ENCODE measurements at regions not wholly inside any gene's neighbourhood (a gene's known extent, or its start where the extent isn't known, plus 50 kb on each side); places are given as distances from the start of the nearest gene placed in this dataset.
"Not testable (repeated sequence)": the region's sequence is repeated elsewhere in the genome, so short reads cannot be mapped to it uniquely, and the experiment has no call there.

GRCh38 chr9:100819980-100820379 is 208.5 kb upstream of the PLPPR1 start:
- DNase-seq, result no peak

- not testable (repeated sequence) for DNase-seq
These were observed 195.5 kb upstream of the PLPPR1 start for GRCh38 chr9:100833035-100833434.

GRCh38 chr9:100838857-100839256 is 189.7 kb upstream of the PLPPR1 start:
- DNase-seq, result no peak

GRCh38 chr9:100848726-100849125 is 179.8 kb upstream of the PLPPR1 start:
- no peak for DNase-seq

- no peak for DNase-seq
These were observed 176.4 kb upstream of the PLPPR1 start for GRCh38 chr9:100852088-100852487.

GRCh38 chr9:100856238-100856637 is 172.3 kb upstream of the PLPPR1 start:
- no peak for DNase-seq

GRCh38 chr9:100865111-100865510 is 163.4 kb upstream of the PLPPR1 start:
- DNase-seq, result no peak

GRCh38 chr9:100865648-100866047 is 162.9 kb upstream of the PLPPR1 start:
- no peak for DNase-seq

- no peak for DNase-seq
These were observed 159.2 kb upstream of the PLPPR1 start for GRCh38 chr9:100869326-100869725.

GRCh38 chr9:100879884-100880283 is 148.6 kb upstream of the PLPPR1 start:
- no peak for DNase-seq

- DNase-seq, result no peak
These were observed 148.2 kb upstream of the PLPPR1 start for GRCh38 chr9:100880284-100880683.

GRCh38 chr9:100884518-100884917 is 144.0 kb upstream of the PLPPR1 start:
- DNase-seq, result no peak

GRCh38 chr9:100890321-100890720 is 138.2 kb upstream of the PLPPR1 start:
- no peak for DNase-seq

- DNase-seq, result no peak
These were observed 117.3 kb upstream of the PLPPR1 start for GRCh38 chr9:100911273-100911672.

- no peak for DNase-seq
These were observed 115.3 kb upstream of the PLPPR1 start for GRCh38 chr9:100913257-100913656.

- DNase-seq, result no peak
These were observed 114.3 kb upstream of the PLPPR1 start for GRCh38 chr9:100914266-100914665.

- DNase-seq, result no peak
These were observed 109.0 kb upstream of the PLPPR1 start for GRCh38 chr9:100919506-100919905.

GRCh38 chr9:100926366-100926765 is 102.2 kb upstream of the PLPPR1 start:
- no peak for DNase-seq

GRCh38 chr9:100927763-100928162 is 100.8 kb upstream of the PLPPR1 start:
- DNase-seq, result no peak

GRCh38 chr9:100933656-100934055 is 94.9 kb upstream of the PLPPR1 start:
- no peak for DNase-seq

- no peak for DNase-seq
These were observed 91.1 kb upstream of the PLPPR1 start for GRCh38 chr9:100937382-100937781.

- DNase-seq, result no peak
These were observed 90.0 kb upstream of the PLPPR1 start for GRCh38 chr9:100938507-100938906.

GRCh38 chr9:100939636-100940035 is 88.9 kb upstream of the PLPPR1 start:
- no peak for DNase-seq

- no peak for DNase-seq
These were observed 69.3 kb upstream of the PLPPR1 start for GRCh38 chr9:100959226-100959625.

Data from femur (tissue), 1 donor.